ENCODE measurements at regions not wholly inside any gene's neighbourhood (a gene's known extent, or its start where the extent isn't known, plus 50 kb on each side); places are given as distances from the start of the nearest gene placed in this dataset.

- TF ChIP-seq POLR2A (IDR thresholded peaks at IDR 0.05; ENCODE audit: low read length): no peak
- TF ChIP-seq GATA1 (IDR thresholded peaks at IDR 0.05; ENCODE audit: low read depth, low read length): no peak
- peak in 1 of 2 experiments; percentile 7 for DNase-seq
Measured at GRCh38 chr6:137697267-137697938, 169.7 kb upstream of the TNFAIP3 start.

GRCh38 chr6:137698636-137699030 lies 168.4 kb upstream of the TNFAIP3 start:
- DNase-seq: no peak

GRCh38 chr6:137699031-137699683 lies 167.9 kb upstream of the TNFAIP3 start:
- no peak for DNase-seq

More at GRCh38 chr6:137698636-137699030, 168.4 kb upstream of the TNFAIP3 start:
- TF ChIP-seq POLR2A (IDR thresholded peaks at IDR 0.05; ENCODE audit: low read length): no peak
- no peak for TF ChIP-seq GATA1 (IDR thresholded peaks at IDR 0.05; ENCODE audit: low read depth, low read length)

GRCh38 chr6:137700161-137700560 lies 166.9 kb upstream of the TNFAIP3 start:
- TF ChIP-seq POLR2A (IDR thresholded peaks at IDR 0.05; ENCODE audit: low read length) (no peak), GATA1 (IDR thresholded peaks at IDR 0.05; ENCODE audit: low read depth, low read length) (no peak)
- no peak for DNase-seq

More at GRCh38 chr6:137699031-137699683, 167.9 kb upstream of the TNFAIP3 start:
- no peak for TF ChIP-seq POLR2A (IDR thresholded peaks at IDR 0.05; ENCODE audit: low read length)
- no peak for TF ChIP-seq GATA1 (IDR thresholded peaks at IDR 0.05; ENCODE audit: low read depth, low read length)

GRCh38 chr6:137700751-137701477 lies 166.1 kb upstream of the TNFAIP3 start:
- TF ChIP-seq POLR2A (IDR thresholded peaks at IDR 0.05; ENCODE audit: low read length): no peak
- no peak for TF ChIP-seq GATA1 (IDR thresholded peaks at IDR 0.05; ENCODE audit: low read depth, low read length)
- DNase-seq: no peak

GRCh38 chr6:137701942-137702341 lies 165.1 kb upstream of the TNFAIP3 start:
- TF ChIP-seq POLR2A (IDR thresholded peaks at IDR 0.05; ENCODE audit: low read length) (no peak), GATA1 (IDR thresholded peaks at IDR 0.05; ENCODE audit: low read depth, low read length) (no peak)
- no peak for DNase-seq

GRCh38 chr6:137702791-137703424 lies 164.2 kb upstream of the TNFAIP3 start:
- TF ChIP-seq GATA1 (IDR thresholded peaks at IDR 0.05; ENCODE audit: low read depth, low read length) (no peak), POLR2A (IDR thresholded peaks at IDR 0.05; ENCODE audit: low read length) (no peak)
- DNase-seq: no peak

GRCh38 chr6:137704802-137705159 lies 162.3 kb upstream of the TNFAIP3 start:
- no peak for DNase-seq
- TF ChIP-seq GATA1 (IDR thresholded peaks at IDR 0.05; ENCODE audit: low read depth, low read length): no peak
- TF ChIP-seq POLR2A (IDR thresholded peaks at IDR 0.05; ENCODE audit: low read length): no peak

- DNase-seq: peak; percentile 44 to 76
Measured at GRCh38 chr6:137705160-137706082, 161.6 kb upstream of the TNFAIP3 start.

GRCh38 chr6:137706083-137706750 lies 160.8 kb upstream of the TNFAIP3 start:
- DNase-seq: no peak
- no peak for TF ChIP-seq POLR2A (IDR thresholded peaks at IDR 0.05; ENCODE audit: low read length)
- no peak for TF ChIP-seq GATA1 (IDR thresholded peaks at IDR 0.05; ENCODE audit: low read depth, low read length)

More at GRCh38 chr6:137705160-137706082, 161.6 kb upstream of the TNFAIP3 start:
- TF ChIP-seq GATA1 (IDR thresholded peaks at IDR 0.05; ENCODE audit: low read depth, low read length) (no peak), POLR2A (IDR thresholded peaks at IDR 0.05; ENCODE audit: low read length) (no peak)

- TF ChIP-seq GATA1 (IDR thresholded peaks at IDR 0.05; ENCODE audit: low read depth, low read length): no peak
- TF ChIP-seq POLR2A (IDR thresholded peaks at IDR 0.05; ENCODE audit: low read length): no peak
- DNase-seq: no peak
Measured at GRCh38 chr6:137707038-137707589, 159.9 kb upstream of the TNFAIP3 start.
